Peyer's patch (tissue), 4 donors: ENCODE measurements at regions not wholly inside any gene's neighbourhood (a gene's known extent, or its start where the extent isn't known, plus 50 kb on each side); places are given as distances from the start of the nearest gene placed in this dataset.
"Not testable (repeated sequence)": the region's sequence is repeated elsewhere in the genome, so short reads cannot be mapped to it uniquely, and the experiment has no call there.

Experiments
- DNase-seq, 3 donors: peaks; one replicate each; pipeline ENCODE4 v3.0.0-alpha.2; 2017 to 2019
- H3K27ac ChIP-seq, 4 donors: fragments of 200-600 bp; sonication (generic); one replicate each; pipeline ENCODE4 v1.5.1; 2016 to 2019
- H3K27me3 ChIP-seq, 2 donors: fragments of 200-600 bp; sonication (generic); one replicate each; pipeline ENCODE4 v1.5.1; 2019
- H3K36me3 ChIP-seq, 3 donors: fragments of 200-600 bp; sonication (generic); one replicate each; pipeline ENCODE4 v1.5.1; 2016 to 2019
- H3K4me1 ChIP-seq, 4 donors: fragments of 200-600 bp; sonication (generic); one replicate each; pipeline ENCODE4 v1.5.1; 2016 to 2019
- H3K4me3 ChIP-seq, 4 donors: fragments of 200-600 bp; sonication (generic); 1 replicate in 3 of 4; 2 replicates in 1 of 4; pipeline ENCODE4 v1.5.1; 2016 to 2019; ENCODE audit warnings: mild to moderate bottlenecking in 1 of 4
- H3K9me3 ChIP-seq, 4 donors: fragments of 200-600 bp; sonication (generic); one replicate each; pipeline ENCODE4 v1.5.1; 2016 to 2019; ENCODE audit warnings: mild to moderate bottlenecking in 1 of 4
- CTCF ChIP-seq, 6 experiments: fragments of 450-650 bp in 4 of 6; fragments of 200-600 bp in 2 of 6; sonication (generic) in 1 of 6; IDR thresholded peaks; one replicate each; pipeline ENCODE4 v1.5.1; 2017 to 2019; ENCODE audit warnings: antibody characterized with exemption in 6 of 6, mild to moderate bottlenecking in 3 of 6, moderate library complexity in 1 of 6
- POLR2A ChIP-seq, 2 donors: fragments of 450-650 bp; IDR thresholded peaks; one replicate each; pipeline ENCODE4 v1.5.1; 2017; ENCODE audit warnings: antibody characterized with exemption in 2 of 2, mild to moderate bottlenecking in 2 of 2, moderate library complexity in 2 of 2

GRCh38 chr9:31740705-31741104 is 643.7 kb upstream of the ACO1 start:
- TF ChIP-seq POLR2A (IDR thresholded peaks at IDR 0.05) (no peak), CTCF (IDR thresholded peaks at IDR 0.05) (no peak)
- Histone ChIP-seq H3K27me3 (no peaks in the 10 kb centered on the region), H3K27ac (no peak overlapping the region), H3K4me1 (no peaks in the 10 kb centered on the region), H3K36me3 (no peaks in the 10 kb centered on the region), H3K4me3 (no peak overlapping the region), H3K9me3 (no peaks in the 10 kb centered on the region)
- DNase-seq, result no peak

GRCh38 chr9:31744589-31744988 is 639.9 kb upstream of the ACO1 start:
- TF ChIP-seq POLR2A (IDR thresholded peaks at IDR 0.05) (no peak), CTCF (IDR thresholded peaks at IDR 0.05) (no peak)
- no peak overlapping the region for H3K4me3 ChIP-seq
- no peaks in the 10 kb centered on the region for H3K36me3 ChIP-seq
- no peak overlapping the region for H3K27ac ChIP-seq
- DNase-seq, result no peak
- H3K4me1 ChIP-seq, result no peaks in the 10 kb centered on the region
- no peaks in the 10 kb centered on the region for H3K27me3 ChIP-seq
- H3K9me3 ChIP-seq, result no peaks in the 10 kb centered on the region

- DNase-seq, result no peak
- Histone ChIP-seq H3K9me3 (no peaks in the 10 kb centered on the region), H3K4me3 (no peak overlapping the region), H3K27ac (no peak overlapping the region), H3K4me1 (no peaks in the 10 kb centered on the region), H3K36me3 (no peaks in the 10 kb centered on the region), H3K27me3 (no peaks in the 10 kb centered on the region)
- no peak for TF ChIP-seq CTCF (IDR thresholded peaks at IDR 0.05)
- TF ChIP-seq POLR2A (IDR thresholded peaks at IDR 0.05), result no peak
These were observed 639.0 kb upstream of the ACO1 start for GRCh38 chr9:31745468-31745867.

- H3K4me3 ChIP-seq, result no peak overlapping the region
- H3K36me3 ChIP-seq, result no peaks in the 10 kb centered on the region
- no peaks in the 10 kb centered on the region for H3K27me3 ChIP-seq
- H3K4me1 ChIP-seq, result no peaks in the 10 kb centered on the region
- H3K27ac ChIP-seq, result no peak overlapping the region
- TF ChIP-seq CTCF (IDR thresholded peaks at IDR 0.05), result no peak
- TF ChIP-seq POLR2A (IDR thresholded peaks at IDR 0.05), result no peak
- no peaks in the 10 kb centered on the region for H3K9me3 ChIP-seq
- no peak for DNase-seq
These were observed 638.6 kb upstream of the ACO1 start for GRCh38 chr9:31745886-31746285.

- no peaks in the 10 kb centered on the region for H3K27me3 ChIP-seq
- no peaks in the 10 kb centered on the region for H3K36me3 ChIP-seq
- H3K4me3 ChIP-seq, result no peak overlapping the region
- no peak for TF ChIP-seq POLR2A (IDR thresholded peaks at IDR 0.05)
- no peak overlapping the region for H3K27ac ChIP-seq
- DNase-seq, result no peak
- H3K9me3 ChIP-seq, result no peaks in the 10 kb centered on the region
- H3K4me1 ChIP-seq, result no peaks in the 10 kb centered on the region
These were observed 630.7 kb upstream of the ACO1 start for GRCh38 chr9:31753756-31754155.

- H3K4me3 ChIP-seq, result no peak overlapping the region
- no peaks in the 10 kb centered on the region for H3K9me3 ChIP-seq
- no peak for DNase-seq
- H3K27ac ChIP-seq, result no peak overlapping the region
- no peaks in the 10 kb centered on the region for H3K4me1 ChIP-seq
- no peak for TF ChIP-seq CTCF (IDR thresholded peaks at IDR 0.05)
- TF ChIP-seq POLR2A (IDR thresholded peaks at IDR 0.05), result no peak
- H3K27me3 ChIP-seq, result no peaks in the 10 kb centered on the region
- no peaks in the 10 kb centered on the region for H3K36me3 ChIP-seq
These were observed 624.7 kb upstream of the ACO1 start for GRCh38 chr9:31759703-31760102.

GRCh38 chr9:31774021-31774420 is 610.4 kb upstream of the ACO1 start:
- H3K36me3 ChIP-seq, H3K27me3 ChIP-seq, H3K9me3 ChIP-seq, H3K27ac ChIP-seq, H3K4me1 ChIP-seq, H3K4me3 ChIP-seq, DNase-seq: not testable (repeated sequence)
